OCI-LY7 (cell line): ENCODE measurements at regions not wholly inside any gene's neighbourhood (a gene's known extent, or its start where the extent isn't known, plus 50 kb on each side); places are given as distances from the start of the nearest gene placed in this dataset.

ENCODE experiments used
- BruUV-seq: library from RNA; stranded (reverse); fragments of 400-500 nt; replicated peaks from 2 replicates; lab custom pipeline; 2021; lab: Mats Ljungman, UMichigan
- CTCF ChIA-PET: fragments of 300-600 bp; sonication (Branson Sonifier 250); formaldehyde crosslinking; loops from one replicate; lab custom pipeline; 2022; ENCODE audit warnings: antibody characterized with exemption; ENCODE audit not compliant: unreplicated experiment; lab: Charles Lee
- POLR2A ChIA-PET: fragments of 300-600 bp; sonication (Branson Sonifier 250); formaldehyde crosslinking; loops from one replicate; lab custom pipeline; 2022; ENCODE audit warnings: antibody characterized with exemption; lab: Charles Lee
- DNase-seq: peaks from one replicate; pipeline ENCODE4 v3.0.0-alpha.2; 2015; ENCODE audit warnings: low spot score
- H2AFZ ChIP-seq: fragments of 200-600 bp; sonication (generic), shearing (Covaris generic); 2 replicates; pipeline ENCODE4 v1.6.1; 2014; ENCODE audit warnings: mild to moderate bottlenecking, antibody characterized with exemption, low read length, moderate library complexity
- H3K27ac ChIP-seq: fragments of 200-600 bp; sonication (generic); 2 replicates; pipeline ENCODE4 v1.5.1; 2014; ENCODE audit warnings: mixed run types, low read depth, mild to moderate bottlenecking, moderate library complexity, low read length, inconsistent platforms; ENCODE audit not compliant: poor library complexity, severe bottlenecking
- H3K36me3 ChIP-seq: fragments of 200-600 bp; sonication (generic); 2 replicates; pipeline ENCODE4 v1.6.1; 2014; ENCODE audit warnings: mild to moderate bottlenecking, antibody characterized with exemption, low read length, moderate library complexity, mixed read lengths; ENCODE audit not compliant: insufficient read depth
- H3K4me1 ChIP-seq: fragments of 200-600 bp; sonication (generic); 2 replicates; pipeline ENCODE4 v1.5.1; 2014; ENCODE audit warnings: mild to moderate bottlenecking, low read length; ENCODE audit not compliant: insufficient read depth, poor library complexity, severe bottlenecking
- H3K4me2 ChIP-seq: fragments of 200-600 bp; sonication (generic); 2 replicates; pipeline ENCODE4 v1.6.1; 2014; ENCODE audit warnings: mild to moderate bottlenecking, low read length
- H3K4me3 ChIP-seq: fragments of 200-600 bp; sonication (generic); 2 replicates; pipeline ENCODE4 v1.5.1; 2014; ENCODE audit warnings: mild to moderate bottlenecking, low read depth, low read length; ENCODE audit not compliant: poor library complexity, severe bottlenecking
- H3K79me2 ChIP-seq: fragments of 200-600 bp; sonication (generic); 2 replicates; pipeline ENCODE4 v1.6.1; 2016; ENCODE audit warnings: low read depth, mild to moderate bottlenecking, low read length, moderate library complexity, mixed read lengths; ENCODE audit not compliant: insufficient read depth
- H3K9me2 ChIP-seq: fragments of 200-600 bp; sonication (generic); 2 replicates; pipeline ENCODE4 v1.6.1; 2016; ENCODE audit warnings: mild to moderate bottlenecking, low read length, mixed read lengths; ENCODE audit not compliant: insufficient read depth
- H3K9me3 ChIP-seq: fragments of 200-600 bp; sonication (generic); 2 replicates; pipeline ENCODE4 v1.6.1; 2014; ENCODE audit warnings: mild to moderate bottlenecking, mixed run types, low read length, mixed read lengths
- H4K20me1 ChIP-seq: fragments of 200-600 bp; sonication (generic); 2 replicates; pipeline ENCODE4 v1.6.1; 2014; ENCODE audit warnings: mild to moderate bottlenecking, antibody characterized with exemption, low read length, moderate library complexity, mixed read lengths; ENCODE audit not compliant: insufficient read depth
- CTCF ChIP-seq: fragments of 200-600 bp; sonication (generic); conservative IDR thresholded peaks from 2 replicates; pipeline ENCODE4 v1.5.1; 2014; ENCODE audit warnings: mild to moderate bottlenecking, antibody characterized with exemption, low read length, moderate library complexity, mixed read lengths
- EZH2phosphoT487 ChIP-seq: fragments of 200-600 bp; sonication (generic); IDR thresholded peaks from 2 replicates; pipeline ENCODE4 v1.6.1; 2018; ENCODE audit warnings: low read depth, borderline replicate concordance, mild to moderate bottlenecking, mixed run types, antibody characterized with exemption, low read length, moderate library complexity, mixed read lengths
- intact Hi-C: fragments of 100-400 bp; cut with micrococcal nuclease; formaldehyde crosslinking; loops from one replicate; pipeline ENCODE4 v1.10.0; 2022; ENCODE audit not compliant: unreplicated experiment

GRCh38 chr11:69393178-69393832 lies 88.2 kb upstream of the LINC01488 start:
- Histone ChIP-seq H2AFZ (no peak overlapping the region), H3K4me3 (no peak overlapping the region), H3K27ac (no peak overlapping the region), H3K79me2 (no peaks in the 10 kb centered on the region), H3K9me3 (no peaks in the 10 kb centered on the region), H4K20me1 (no peaks in the 10 kb centered on the region), H3K4me1 (no peaks in the 10 kb centered on the region), H3K4me2 (no peak overlapping the region), H3K36me3 (no peaks in the 10 kb centered on the region), H3K9me2 (no peaks in the 10 kb centered on the region)
- no peak for TF ChIP-seq EZH2phosphoT487
- no peak for TF ChIP-seq CTCF
- DNase-seq: no peak
- no TSS peak for BruUV-seq
- ChIA-PET CTCF (no interaction called here), POLR2A (no interaction called here)
- intact Hi-C loops: no loop called here

GRCh38 chr11:69393865-69394233 lies 87.6 kb upstream of the LINC01488 start:
- Histone ChIP-seq H3K4me2 (no peak overlapping the region), H4K20me1 (no peaks in the 10 kb centered on the region), H3K9me3 (no peaks in the 10 kb centered on the region), H3K36me3 (no peaks in the 10 kb centered on the region), H3K27ac (no peak overlapping the region), H3K4me3 (no peak overlapping the region), H2AFZ (no peak overlapping the region), H3K79me2 (no peaks in the 10 kb centered on the region), H3K9me2 (no peaks in the 10 kb centered on the region), H3K4me1 (no peaks in the 10 kb centered on the region)
- no peak for DNase-seq
- CTCF ChIA-PET: no interaction called here
- no TSS peak for BruUV-seq
- POLR2A ChIA-PET: no interaction called here
- TF ChIP-seq CTCF (no peak), EZH2phosphoT487 (no peak)
- intact Hi-C loops: no loop called here

GRCh38 chr11:69394234-69394868 lies 87.1 kb upstream of the LINC01488 start:
- no peak overlapping the region for H3K4me3 ChIP-seq
- H4K20me1 ChIP-seq: no peaks in the 10 kb centered on the region
- DNase-seq: no peak
- H3K79me2 ChIP-seq: no peaks in the 10 kb centered on the region
- no peaks in the 10 kb centered on the region for H3K9me3 ChIP-seq
- intact Hi-C loops: no loop called here
- H3K27ac ChIP-seq: no peak overlapping the region
- no peaks in the 10 kb centered on the region for H3K9me2 ChIP-seq
- no peaks in the 10 kb centered on the region for H3K36me3 ChIP-seq
- no TSS peak for BruUV-seq
- no peak overlapping the region for H3K4me2 ChIP-seq
- CTCF ChIA-PET: no interaction called here
- no peak for TF ChIP-seq EZH2phosphoT487
- TF ChIP-seq CTCF: no peak
- POLR2A ChIA-PET: no interaction called here
- H3K4me1 ChIP-seq: no peaks in the 10 kb centered on the region
- no peak overlapping the region for H2AFZ ChIP-seq
